Adipocyte (in vitro differentiated cells): ENCODE measurements at regions not wholly inside any gene's neighbourhood (a gene's known extent, or its start where the extent isn't known, plus 50 kb on each side); places are given as distances from the start of the nearest gene placed in this dataset.

Experiments used
- DNase-seq: peaks from one replicate; pipeline ENCODE4 v3.0.0-alpha.2; 2015; ENCODE audit warnings: low read depth
- H3K27me3 ChIP-seq: replicated peaks from 2 replicates; pipeline ENCODE4 v1.7.0; 2013; ENCODE audit warnings: mild to moderate bottlenecking, low read length, moderate library complexity; ENCODE audit not compliant: control insufficient read depth, insufficient read depth
- H3K36me3 ChIP-seq: 2 replicates; pipeline ENCODE4 v1.7.0; 2013; ENCODE audit warnings: low read length, mild to moderate bottlenecking, moderate library complexity; ENCODE audit not compliant: control insufficient read depth, insufficient read depth, severe bottlenecking
- H3K4me1 ChIP-seq: 2 replicates; pipeline ENCODE4 v1.7.0; 2013; ENCODE audit warnings: mild to moderate bottlenecking, low read length, moderate library complexity; ENCODE audit not compliant: control insufficient read depth, insufficient read depth
- H3K4me3 ChIP-seq: 2 replicates; pipeline ENCODE4 v1.7.0; 2013; ENCODE audit warnings: mild to moderate bottlenecking, low read length, moderate library complexity
- H3K9ac ChIP-seq: 2 replicates; pipeline ENCODE4 v1.7.0; 2013; ENCODE audit warnings: mild to moderate bottlenecking, low read length, moderate library complexity
- H3K9me3 ChIP-seq: 2 replicates; pipeline ENCODE4 v1.7.0; 2013; ENCODE audit warnings: mild to moderate bottlenecking, low read length, moderate library complexity; ENCODE audit not compliant: control insufficient read depth

DNA sequence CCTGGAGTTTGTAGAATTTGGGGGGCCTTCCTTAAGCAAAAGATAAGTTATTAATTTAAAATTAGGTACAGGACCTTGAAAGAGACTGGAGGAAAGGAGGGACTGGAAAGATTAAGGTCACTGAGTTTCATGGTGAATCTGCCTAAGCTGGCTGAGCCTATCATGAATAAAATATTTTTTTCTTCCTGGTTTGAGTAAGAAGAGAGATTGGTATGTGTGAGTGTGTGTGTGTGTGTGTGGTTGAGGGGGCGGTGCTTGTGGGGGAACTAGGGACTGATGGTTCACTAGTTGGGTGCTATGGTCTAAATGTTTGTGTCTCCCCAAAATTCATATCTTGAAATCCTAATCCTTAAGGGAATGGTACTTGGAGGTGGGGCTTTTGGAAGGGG, 142.5 kb upstream of the PRKCQ start:
- no peak for DNase-seq
- H3K27me3 ChIP-seq, result no peaks in the 10 kb centered on the region
- peaks cover 19% of the 10 kb centered on the region for H3K4me1 ChIP-seq
- no peaks in the 10 kb centered on the region for H3K36me3 ChIP-seq
- peak overlapping the region; percentile 71 for H3K4me3 ChIP-seq
- H3K9me3 ChIP-seq, result no peaks in the 10 kb centered on the region
- H3K9ac ChIP-seq, result no peak overlapping the region

DNA sequence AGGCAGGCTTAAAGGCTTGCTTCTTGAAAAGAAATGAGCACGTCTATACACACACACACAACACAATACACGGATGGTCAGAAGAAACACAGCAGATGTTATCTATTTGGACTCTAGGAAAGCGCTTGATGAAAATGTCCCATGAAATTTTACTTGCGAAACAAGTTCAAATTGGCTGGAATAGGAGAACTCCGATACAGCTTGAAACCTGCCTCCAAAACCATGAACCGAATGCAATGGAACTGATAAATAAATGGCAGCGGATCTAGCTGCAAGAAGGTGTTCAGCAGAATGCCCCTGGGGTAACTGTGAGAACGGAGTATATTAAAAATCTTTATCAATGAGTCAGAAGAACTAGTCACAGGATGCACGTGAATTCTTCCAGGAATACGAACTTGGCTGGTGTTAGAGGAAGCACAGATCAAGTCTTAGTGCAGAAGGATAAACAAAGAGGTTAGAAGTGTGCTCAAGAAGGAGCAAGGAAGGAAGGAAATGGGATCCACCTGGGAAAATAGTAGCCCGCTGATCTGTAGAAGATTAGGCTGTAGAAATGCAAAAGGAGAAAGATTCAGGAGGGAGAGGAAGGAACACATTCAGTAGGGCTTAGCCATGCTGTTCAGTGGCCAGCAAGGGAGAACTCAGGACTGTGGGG, 142.0 kb upstream of the PRKCQ start:
- H3K36me3 ChIP-seq, result no peaks in the 10 kb centered on the region
- peaks cover 19% of the 10 kb centered on the region for H3K4me1 ChIP-seq
- no peaks in the 10 kb centered on the region for H3K27me3 ChIP-seq
- H3K9ac ChIP-seq, result peak overlapping the region; percentile 52
- H3K4me3 ChIP-seq, result peak overlapping the region; percentile 71
- H3K9me3 ChIP-seq, result no peaks in the 10 kb centered on the region
- peak; percentile 79 for DNase-seq

DNA sequence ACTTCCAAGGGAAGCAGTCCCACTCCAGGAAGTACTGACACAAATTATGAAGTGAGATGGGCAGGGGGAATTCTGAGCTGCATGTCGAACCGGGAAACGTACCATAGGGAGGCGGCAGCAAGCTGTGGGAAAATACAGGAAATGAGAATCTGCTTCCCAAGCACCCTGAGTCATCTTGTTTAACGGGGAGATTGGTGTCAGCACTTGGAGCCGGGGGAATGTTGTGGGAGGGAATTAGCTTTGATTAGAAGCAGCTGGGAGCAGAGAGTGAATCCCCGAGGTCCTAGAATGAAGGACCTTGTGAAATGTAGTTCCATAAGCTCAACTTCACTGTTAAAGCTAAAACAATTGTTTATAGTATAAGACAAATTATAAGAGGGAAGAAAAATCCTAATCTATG, 141.4 kb upstream of the PRKCQ start:
- no peaks in the 10 kb centered on the region for H3K36me3 ChIP-seq
- H3K9ac ChIP-seq, result peak overlapping the region; percentile 58
- no peaks in the 10 kb centered on the region for H3K9me3 ChIP-seq
- peaks cover 19% of the 10 kb centered on the region for H3K4me1 ChIP-seq
- peak; percentile 94 for DNase-seq
- peak overlapping the region; percentile 71 for H3K4me3 ChIP-seq
- no peaks in the 10 kb centered on the region for H3K27me3 ChIP-seq

GRCh38 chr10:6719561-6719960, 139.5 kb upstream of the PRKCQ start:
- DNase-seq, result no peak
- Histone ChIP-seq H3K4me1 (peaks cover 19% of the 10 kb centered on the region), H3K36me3 (no peaks in the 10 kb centered on the region), H3K4me3 (no peak overlapping the region), H3K9ac (no peak overlapping the region), H3K27me3 (no peaks in the 10 kb centered on the region), H3K9me3 (no peaks in the 10 kb centered on the region)

GRCh38 chr10:6718550-6718949, 138.5 kb upstream of the PRKCQ start:
- Histone ChIP-seq H3K36me3 (no peaks in the 10 kb centered on the region), H3K4me3 (no peak overlapping the region), H3K4me1 (peaks cover 19% of the 10 kb centered on the region), H3K9ac (no peak overlapping the region), H3K27me3 (no peaks in the 10 kb centered on the region), H3K9me3 (no peaks in the 10 kb centered on the region)
- DNase-seq, result no peak

- Histone ChIP-seq H3K4me3 (no peak overlapping the region), H3K9ac (no peak overlapping the region), H3K4me1 (peaks cover 5% of the 10 kb centered on the region), H3K36me3 (no peaks in the 10 kb centered on the region), H3K27me3 (peaks cover 9% of the 10 kb centered on the region), H3K9me3 (no peaks in the 10 kb centered on the region)
- peak; percentile 46 for DNase-seq
Measured at GRCh38 chr10:6716516-6716915, 136.4 kb upstream of the PRKCQ start.

DNA sequence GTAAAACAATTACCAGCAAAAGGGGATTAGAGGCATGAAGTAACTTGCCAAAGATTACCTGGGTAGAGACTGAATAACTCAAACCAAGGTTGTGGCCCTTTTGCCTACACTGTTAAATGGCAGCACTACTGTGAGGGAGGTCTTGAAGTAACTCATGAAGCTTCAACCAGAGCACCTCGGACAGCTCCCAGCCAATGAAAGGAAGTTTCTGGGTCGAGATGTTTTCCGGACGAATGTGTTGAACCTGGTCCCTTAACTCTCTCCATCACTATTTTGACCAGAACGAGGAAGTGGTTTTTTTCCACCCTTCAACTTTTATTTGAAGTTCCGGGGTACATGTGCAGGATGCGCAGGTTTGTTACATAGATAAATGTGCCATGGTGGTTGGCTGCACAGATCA, 133.6 kb upstream of the PRKCQ start:
- no peaks in the 10 kb centered on the region for H3K4me1 ChIP-seq
- DNase-seq, result no peak
- H3K9ac ChIP-seq, result no peak overlapping the region
- H3K36me3 ChIP-seq, result no peaks in the 10 kb centered on the region
- peaks cover 12% of the 10 kb centered on the region for H3K27me3 ChIP-seq
- H3K9me3 ChIP-seq, result no peaks in the 10 kb centered on the region
- H3K4me3 ChIP-seq, result no peak overlapping the region

DNA sequence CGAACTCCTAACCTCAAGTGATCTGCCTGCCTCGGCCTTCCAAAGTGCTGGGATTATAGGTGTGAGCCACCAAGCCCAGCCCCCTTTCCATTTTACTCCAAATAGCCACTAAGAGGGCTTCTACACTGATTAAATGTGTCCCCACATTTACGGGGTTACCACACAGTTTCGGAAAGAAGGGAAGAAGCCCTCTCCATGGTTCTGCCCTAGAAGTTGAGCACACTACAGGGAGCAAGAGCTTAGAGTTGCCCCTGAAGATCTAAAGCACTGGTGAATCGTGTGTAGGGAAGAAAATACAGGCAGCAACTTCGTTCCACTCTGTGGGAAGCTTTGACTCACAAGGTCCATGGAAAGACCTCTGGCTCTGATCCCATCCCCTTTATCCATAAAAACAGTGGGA, 133.0 kb upstream of the PRKCQ start:
- no peak overlapping the region for H3K4me3 ChIP-seq
- H3K9ac ChIP-seq, result no peak overlapping the region
- H3K4me1 ChIP-seq, result peaks cover 4% of the 10 kb centered on the region
- H3K9me3 ChIP-seq, result no peaks in the 10 kb centered on the region
- no peaks in the 10 kb centered on the region for H3K36me3 ChIP-seq
- DNase-seq, result no peak
- H3K27me3 ChIP-seq, result peaks cover 12% of the 10 kb centered on the region

- no peak for DNase-seq
- H3K4me3 ChIP-seq, result no peak overlapping the region
Measured at GRCh38 chr10:6711881-6712280, 131.8 kb upstream of the PRKCQ start.

GRCh38 chr10:6711408-6711841, 131.3 kb upstream of the PRKCQ start:
- peaks cover 12% of the 10 kb centered on the region for H3K27me3 ChIP-seq
- DNase-seq, result no peak
- H3K4me1 ChIP-seq, result peaks cover 12% of the 10 kb centered on the region
- no peak overlapping the region for H3K4me3 ChIP-seq
- H3K9me3 ChIP-seq, result no peaks in the 10 kb centered on the region
- H3K9ac ChIP-seq, result no peak overlapping the region
- no peaks in the 10 kb centered on the region for H3K36me3 ChIP-seq

More at GRCh38 chr10:6711881-6712280, 131.8 kb upstream of the PRKCQ start:
- no peaks in the 10 kb centered on the region for H3K9me3 ChIP-seq
- H3K36me3 ChIP-seq, result no peaks in the 10 kb centered on the region
- H3K4me1 ChIP-seq, result peaks cover 12% of the 10 kb centered on the region
- no peak overlapping the region for H3K9ac ChIP-seq
- peaks cover 12% of the 10 kb centered on the region for H3K27me3 ChIP-seq

DNA sequence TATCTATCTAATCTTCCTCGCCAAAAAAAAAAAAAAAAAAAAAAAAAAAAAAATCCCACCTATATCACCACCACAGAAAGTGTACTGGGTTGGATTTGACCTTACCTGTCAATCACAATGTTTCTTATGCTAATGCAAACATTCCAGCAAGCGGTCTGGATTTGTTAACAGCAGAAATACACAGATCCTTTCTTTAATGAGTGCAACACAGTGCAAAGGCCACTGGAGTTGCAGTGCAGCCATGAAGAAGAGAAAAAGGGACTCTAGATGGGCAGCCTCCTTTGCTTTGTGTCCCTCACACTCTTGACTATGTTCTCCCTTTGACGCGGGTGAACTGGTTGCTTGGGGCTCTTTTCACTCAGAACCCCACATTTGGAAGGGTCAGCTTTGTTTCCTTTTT, 127.3 kb upstream of the PRKCQ start:
- H3K9ac ChIP-seq, result no peak overlapping the region
- no peaks in the 10 kb centered on the region for H3K9me3 ChIP-seq
- H3K4me3 ChIP-seq, result no peak overlapping the region
- peaks cover 17% of the 10 kb centered on the region for H3K4me1 ChIP-seq
- peaks cover 8% of the 10 kb centered on the region for H3K27me3 ChIP-seq
- no peaks in the 10 kb centered on the region for H3K36me3 ChIP-seq
- no peak for DNase-seq

GRCh38 chr10:6706725-6707124, 126.6 kb upstream of the PRKCQ start:
- Histone ChIP-seq H3K9ac (no peak overlapping the region), H3K4me1 (peaks cover 17% of the 10 kb centered on the region), H3K4me3 (no peak overlapping the region), H3K27me3 (peaks cover 6% of the 10 kb centered on the region), H3K36me3 (no peaks in the 10 kb centered on the region), H3K9me3 (no peaks in the 10 kb centered on the region)
- DNase-seq, result no peak
